Osteocyte (in vitro differentiated cells): ENCODE measurements at regions not wholly inside any gene's neighbourhood (a gene's known extent, or its start where the extent isn't known, plus 50 kb on each side); places are given as distances from the start of the nearest gene placed in this dataset.

Experiments
- DNase-seq: peaks from one replicate; pipeline ENCODE4 v3.0.0; 2021; ENCODE audit warnings: mixed read lengths; ENCODE audit not compliant: unreplicated experiment; ENCODE audit errors: extremely low spot score
- H3K27ac Mint-ChIP-seq: one replicate; pipeline ENCODE4 v1.8.0; 2021; ENCODE audit warnings: mild to moderate bottlenecking, mixed read lengths; ENCODE audit not compliant: unreplicated experiment
- H3K27me3 Mint-ChIP-seq: one replicate; pipeline ENCODE4 v1.8.0; 2021; ENCODE audit warnings: mixed read lengths; ENCODE audit not compliant: unreplicated experiment
- H3K36me3 Mint-ChIP-seq: one replicate; pipeline ENCODE4 v1.8.0; 2021; ENCODE audit warnings: mixed read lengths; ENCODE audit not compliant: unreplicated experiment
- H3K4me1 Mint-ChIP-seq: one replicate; pipeline ENCODE4 v1.8.0; 2021; ENCODE audit warnings: mixed read lengths; ENCODE audit not compliant: unreplicated experiment
- H3K4me3 Mint-ChIP-seq: one replicate; pipeline ENCODE4 v1.8.0; 2021; ENCODE audit warnings: mild to moderate bottlenecking, moderate library complexity, mixed read lengths; ENCODE audit not compliant: unreplicated experiment
- H3K9me3 Mint-ChIP-seq: one replicate; pipeline ENCODE4 v1.8.0; 2021; ENCODE audit warnings: mixed read lengths; ENCODE audit not compliant: unreplicated experiment
- CTCF ChIP-seq: fragments of 200-600 bp; sonication (generic); IDR thresholded peaks from 2 replicates; pipeline ENCODE4 v1.5.0; 2021; ENCODE audit warnings: antibody characterized with exemption, mild to moderate bottlenecking, moderate library complexity

DNA sequence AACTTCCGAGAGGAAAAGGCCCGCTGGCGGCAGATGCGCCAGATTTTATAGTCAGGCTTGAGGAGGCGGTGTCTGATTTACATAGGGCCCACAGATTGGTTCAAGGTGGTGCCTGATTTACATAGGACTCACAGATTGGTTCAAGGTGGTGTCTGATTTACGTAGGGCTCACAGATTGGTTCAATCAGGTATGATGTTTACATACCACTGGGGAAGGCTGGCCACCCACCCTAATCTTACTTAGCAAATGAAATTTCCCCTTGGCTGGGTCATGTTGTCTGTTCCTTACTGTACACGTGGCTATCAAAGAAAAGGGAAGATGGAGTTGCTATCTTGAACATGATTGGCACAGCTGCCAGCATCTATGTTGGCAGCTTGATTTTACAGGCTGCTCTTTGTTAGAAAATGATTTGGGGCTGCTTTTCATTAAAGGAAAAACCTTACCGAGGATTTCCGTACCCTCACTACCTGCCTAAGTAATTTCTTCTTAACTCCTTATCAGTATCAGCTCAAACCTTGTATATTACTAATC lies 96.3 kb downstream of the SETD4 start:
- no peak overlapping the region for H3K4me3 Mint-ChIP-seq
- TF ChIP-seq CTCF: no peak
- no peak for DNase-seq
- H3K27ac Mint-ChIP-seq: no peak overlapping the region
- no peaks in the 10 kb centered on the region for H3K4me1 Mint-ChIP-seq
- H3K36me3 Mint-ChIP-seq: no peaks in the 10 kb centered on the region
- no peaks in the 10 kb centered on the region for H3K9me3 Mint-ChIP-seq
- peaks cover 49% of the 10 kb centered on the region for H3K27me3 Mint-ChIP-seq

DNA sequence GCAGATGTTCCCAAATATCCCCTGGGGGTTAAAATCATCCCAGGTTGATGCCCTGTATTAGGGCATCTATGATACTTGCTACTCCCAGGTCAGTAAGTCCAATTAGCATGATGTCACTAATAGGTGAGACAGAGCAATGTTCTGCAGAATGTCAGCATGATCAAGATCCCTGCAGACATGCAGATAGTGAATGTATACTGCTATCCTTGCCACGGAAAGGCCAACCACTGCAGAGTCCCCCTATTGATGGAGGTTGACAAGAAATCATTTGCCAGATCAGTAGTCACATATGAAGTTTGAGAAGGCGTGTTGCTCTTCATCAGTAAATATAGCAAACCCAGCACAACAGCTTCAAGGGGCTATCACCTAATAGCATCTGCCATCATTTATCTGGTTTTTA lies 97.4 kb downstream of the SETD4 start:
- no peak for DNase-seq
- no peak for TF ChIP-seq CTCF
- H3K4me1 Mint-ChIP-seq: no peaks in the 10 kb centered on the region
- H3K36me3 Mint-ChIP-seq: peaks cover 2% of the 10 kb centered on the region
- H3K9me3 Mint-ChIP-seq: no peaks in the 10 kb centered on the region
- H3K27ac Mint-ChIP-seq: no peak overlapping the region
- no peak overlapping the region for H3K4me3 Mint-ChIP-seq
- peaks cover 47% of the 10 kb centered on the region for H3K27me3 Mint-ChIP-seq

- H3K27me3 Mint-ChIP-seq: peaks cover 25% of the 10 kb centered on the region
Observed at GRCh38 chr21:35954066-35954465, 106.3 kb downstream of the SETD4 start.

DNA sequence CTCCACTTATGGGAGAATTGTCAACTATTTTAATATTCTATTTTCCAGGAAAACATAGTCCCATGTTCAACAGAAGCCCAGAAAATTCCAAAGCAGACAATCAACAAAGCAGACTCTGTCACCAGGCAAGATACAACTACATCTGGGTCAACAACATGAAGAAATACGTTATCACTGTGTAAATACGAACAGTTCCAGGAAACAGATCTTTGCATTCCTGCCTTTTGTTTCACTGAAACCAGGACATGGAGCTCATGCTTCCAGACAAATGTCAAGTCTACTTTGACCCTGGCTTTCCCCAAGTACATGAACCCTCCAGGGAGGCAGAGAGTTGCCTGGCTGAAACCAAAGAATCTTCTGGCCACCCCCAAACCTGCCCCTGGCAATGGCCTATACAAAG lies 106.7 kb downstream of the SETD4 start:
- no peak for DNase-seq
- TF ChIP-seq CTCF: no peak
- Mint-ChIP-seq H3K27me3 (peaks cover 26% of the 10 kb centered on the region), H3K36me3 (no peaks in the 10 kb centered on the region), H3K4me3 (no peak overlapping the region), H3K27ac (no peak overlapping the region), H3K4me1 (no peaks in the 10 kb centered on the region), H3K9me3 (peaks cover 3% of the 10 kb centered on the region)

More at GRCh38 chr21:35954066-35954465, 106.3 kb downstream of the SETD4 start:
- Mint-ChIP-seq H3K36me3 (peaks cover 2% of the 10 kb centered on the region), H3K4me1 (no peaks in the 10 kb centered on the region), H3K27ac (no peak overlapping the region), H3K4me3 (no peak overlapping the region), H3K9me3 (peaks cover 3% of the 10 kb centered on the region)
- DNase-seq: no peak
- TF ChIP-seq CTCF: no peak

- TF ChIP-seq CTCF: no peak
- Mint-ChIP-seq H3K36me3 (no peaks in the 10 kb centered on the region), H3K9me3 (peaks cover 3% of the 10 kb centered on the region), H3K4me1 (no peaks in the 10 kb centered on the region), H3K27me3 (peaks cover 23% of the 10 kb centered on the region), H3K4me3 (no peak overlapping the region), H3K27ac (no peak overlapping the region)
- DNase-seq: no peak
Observed at GRCh38 chr21:35952651-35953340, 107.5 kb downstream of the SETD4 start.
